Keratinocyte (primary cell): ENCODE measurements at regions not wholly inside any gene's neighbourhood (a gene's known extent, or its start where the extent isn't known, plus 50 kb on each side); places are given as distances from the start of the nearest gene placed in this dataset.

Experiments used
- DNase-seq: peaks from one replicate; pipeline ENCODE4 v3.0.0-alpha.2; 2011; ENCODE audit warnings: low read depth, missing footprints, low spot score
- FAIRE-seq: peaks from 2 replicates; lab custom pipeline; 2011; peaks lifted over from hg19 to GRCh38; lab: Jason Lieb, UNC
- H2AFZ ChIP-seq: 2 replicates; pipeline ENCODE4 v1.6.0; 2012; ENCODE audit warnings: low read length, control low read depth, inconsistent platforms; ENCODE audit not compliant: control insufficient read depth
- H3K27ac ChIP-seq: 2 replicates; pipeline ENCODE4 v1.5.1; 2011; ENCODE audit warnings: low read length; ENCODE audit not compliant: control insufficient read depth, insufficient read depth
- H3K27me3 ChIP-seq: 3 replicates; pipeline ENCODE4 v1.6.0; 2011; ENCODE audit warnings: low read length; ENCODE audit not compliant: control insufficient read depth, insufficient read depth; ENCODE audit errors: extremely low read depth
- H3K36me3 ChIP-seq, 2 experiments: 2 replicates in 1 of 2; 3 replicates in 1 of 2; pipeline ENCODE4 v1.5.1; 2011; ENCODE audit warnings: low read length in 2 of 2, mild to moderate bottlenecking in 1 of 2; ENCODE audit not compliant: control insufficient read depth in 2 of 2, insufficient read depth in 2 of 2; ENCODE audit errors: extremely low read depth in 1 of 2
- H3K4me1 ChIP-seq: 3 replicates; pipeline ENCODE4 v1.5.1; 2011; ENCODE audit warnings: low read length; ENCODE audit not compliant: control insufficient read depth, insufficient read depth; ENCODE audit errors: extremely low read depth
- H3K4me2 ChIP-seq: 3 replicates; pipeline ENCODE4 v1.6.0; 2011; ENCODE audit warnings: low read depth, low read length; ENCODE audit not compliant: control insufficient read depth, insufficient read depth; ENCODE audit errors: extremely low read depth
- H3K4me3 ChIP-seq, 3 experiments: fragments of 200-600 bp in 1 of 3; sonication (generic) in 1 of 3; 2 replicates in 2 of 3; 3 replicates in 1 of 3; pipeline ENCODE4 v1.5.1; 2011 to 2016; ENCODE audit warnings: low read length in 3 of 3, mild to moderate bottlenecking in 3 of 3, control low read depth in 2 of 3, inconsistent platforms in 1 of 3, low read depth in 1 of 3, mixed read lengths in 1 of 3, mixed run types in 1 of 3, moderate library complexity in 1 of 3; ENCODE audit not compliant: control insufficient read depth in 2 of 3, insufficient read depth in 2 of 3; ENCODE audit errors: extremely low read depth in 1 of 3
- H3K79me2 ChIP-seq: 2 replicates; pipeline ENCODE4 v1.6.0; 2012; ENCODE audit warnings: low read length; ENCODE audit not compliant: control insufficient read depth, insufficient read depth
- H3K9ac ChIP-seq: 3 replicates; pipeline ENCODE4 v1.6.0; 2011; ENCODE audit warnings: low read length; ENCODE audit not compliant: control insufficient read depth, insufficient read depth; ENCODE audit errors: extremely low read depth
- H3K9me1 ChIP-seq: 3 replicates; pipeline ENCODE4 v1.6.0; 2011; ENCODE audit warnings: low read length; ENCODE audit not compliant: control insufficient read depth, insufficient read depth; ENCODE audit errors: extremely low read depth
- H3K9me3 ChIP-seq: 2 replicates; pipeline ENCODE4 v1.5.1; 2012; ENCODE audit warnings: low read depth, low read length; ENCODE audit not compliant: control insufficient read depth
- H4K20me1 ChIP-seq: 3 replicates; pipeline ENCODE4 v1.6.0; 2011; ENCODE audit warnings: low read length; ENCODE audit not compliant: control insufficient read depth, insufficient read depth; ENCODE audit errors: extremely low read depth
- EZH2 ChIP-seq: IDR thresholded peaks from one replicate; pipeline ENCODE4 v1.6.1; 2012; ENCODE audit warnings: inconsistent platforms, mild to moderate bottlenecking, low read length, moderate library complexity
- dilution Hi-C: fragments of 300-500 bp; cut with MboI; formaldehyde crosslinking; loops from one replicate; pipeline ENCODE4 v1.7.0; 2020; ENCODE audit warnings: low sequenced_read_pairs; ENCODE audit not compliant: extremely low pct_ligation_motif_present
- TF ChIP-seq, protein P1 (sequence below), 3 experiments: IDR thresholded peaks in 1 of 3; conservative IDR thresholded peaks in 1 of 3; optimal IDR thresholded peaks in 1 of 3; 2 replicates in 2 of 3; 3 replicates in 1 of 3; pipeline versions ENCODE3 to v1.5.1; 2011; ENCODE audit warnings: low read length in 3 of 3, mild to moderate bottlenecking in 3 of 3, moderate library complexity in 2 of 3, control low read depth in 1 of 3, inconsistent platforms in 1 of 3; ENCODE audit not compliant: insufficient read depth in 2 of 3; ENCODE audit errors: extremely low read depth in 1 of 3

DNA sequence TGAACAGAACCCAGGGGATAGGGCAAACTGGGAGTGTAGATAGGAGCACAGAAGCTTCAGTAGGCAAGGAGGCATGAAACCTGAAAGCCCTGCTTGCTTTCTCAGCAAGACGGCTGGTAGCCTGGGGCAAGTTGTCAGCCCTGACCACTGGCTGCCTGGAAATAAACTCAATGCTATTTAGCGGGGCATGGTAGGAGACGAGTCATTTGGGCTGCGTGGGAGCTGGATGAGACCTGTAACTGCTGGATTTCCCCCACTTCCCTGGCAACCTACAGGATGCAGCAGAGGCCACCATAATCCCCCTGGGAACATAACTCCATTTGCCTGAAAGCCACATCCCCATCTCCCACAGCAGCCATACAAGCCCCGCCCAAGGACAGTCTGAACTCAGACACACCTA is 332.6 kb upstream of the TBX18 start:
- H3K4me3 ChIP-seq: no peak overlapping the region
- no peaks in the 10 kb centered on the region for H3K9me1 ChIP-seq
- no peaks in the 10 kb centered on the region for H3K27me3 ChIP-seq
- FAIRE-seq (no peak), DNase-seq (no peak)
- H3K4me2 ChIP-seq: no peak overlapping the region
- no peak overlapping the region for H2AFZ ChIP-seq
- no peak for TF ChIP-seq EZH2
- TF ChIP-seq, protein P1, sequence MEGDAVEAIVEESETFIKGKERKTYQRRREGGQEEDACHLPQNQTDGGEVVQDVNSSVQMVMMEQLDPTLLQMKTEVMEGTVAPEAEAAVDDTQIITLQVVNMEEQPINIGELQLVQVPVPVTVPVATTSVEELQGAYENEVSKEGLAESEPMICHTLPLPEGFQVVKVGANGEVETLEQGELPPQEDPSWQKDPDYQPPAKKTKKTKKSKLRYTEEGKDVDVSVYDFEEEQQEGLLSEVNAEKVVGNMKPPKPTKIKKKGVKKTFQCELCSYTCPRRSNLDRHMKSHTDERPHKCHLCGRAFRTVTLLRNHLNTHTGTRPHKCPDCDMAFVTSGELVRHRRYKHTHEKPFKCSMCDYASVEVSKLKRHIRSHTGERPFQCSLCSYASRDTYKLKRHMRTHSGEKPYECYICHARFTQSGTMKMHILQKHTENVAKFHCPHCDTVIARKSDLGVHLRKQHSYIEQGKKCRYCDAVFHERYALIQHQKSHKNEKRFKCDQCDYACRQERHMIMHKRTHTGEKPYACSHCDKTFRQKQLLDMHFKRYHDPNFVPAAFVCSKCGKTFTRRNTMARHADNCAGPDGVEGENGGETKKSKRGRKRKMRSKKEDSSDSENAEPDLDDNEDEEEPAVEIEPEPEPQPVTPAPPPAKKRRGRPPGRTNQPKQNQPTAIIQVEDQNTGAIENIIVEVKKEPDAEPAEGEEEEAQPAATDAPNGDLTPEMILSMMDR (optimal IDR thresholded peaks at IDR 0.05 in 1 of 3, IDR thresholded peaks at IDR 0.05 in 1 of 3, conservative IDR thresholded peaks at IDR 0.05 in 1 of 3; ENCODE audit: extremely low read depth in 1 of 3, insufficient read depth in 2 of 3, low read length in 3 of 3): no peak
- H3K9ac ChIP-seq: no peak overlapping the region
- H3K79me2 ChIP-seq: no peaks in the 10 kb centered on the region
- H4K20me1 ChIP-seq: no peaks in the 10 kb centered on the region
- H3K4me1 ChIP-seq: no peaks in the 10 kb centered on the region
- no peaks in the 10 kb centered on the region for H3K9me3 ChIP-seq
- dilution Hi-C loops: no loop called here
- H3K27ac ChIP-seq: no peak overlapping the region
- H3K36me3 ChIP-seq: no peaks in the 10 kb centered on the region

DNA sequence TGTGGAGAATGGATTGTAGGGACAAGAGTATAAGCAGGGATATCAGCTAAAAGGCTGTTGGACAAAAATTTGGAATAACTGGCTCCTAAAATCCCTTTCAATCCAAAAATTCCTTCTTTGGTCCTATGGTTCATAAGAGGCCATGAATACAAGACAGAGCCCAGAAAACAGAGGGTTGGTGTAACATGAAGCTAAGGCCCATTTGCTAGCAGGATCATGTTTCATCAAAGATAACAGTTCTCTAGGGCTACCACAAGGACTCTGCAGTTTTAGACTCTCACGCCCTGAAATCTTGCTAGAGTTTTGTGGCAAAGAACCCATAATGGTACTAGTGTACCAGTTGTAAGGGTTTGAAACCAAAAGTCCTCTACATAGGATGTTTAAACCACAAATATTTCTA is 327.8 kb upstream of the TBX18 start:
- Histone ChIP-seq H4K20me1 (no peaks in the 10 kb centered on the region), H3K4me2 (no peak overlapping the region), H3K9me3 (no peaks in the 10 kb centered on the region), H3K4me1 (no peaks in the 10 kb centered on the region), H3K27ac (no peak overlapping the region), H3K9ac (no peak overlapping the region), H3K79me2 (no peaks in the 10 kb centered on the region), H3K4me3 (no peak overlapping the region), H3K9me1 (no peaks in the 10 kb centered on the region), H3K36me3 (no peaks in the 10 kb centered on the region), H3K27me3 (no peaks in the 10 kb centered on the region), H2AFZ (no peak overlapping the region)
- dilution Hi-C loops: no loop called here
- TF ChIP-seq EZH2: no peak
- TF ChIP-seq, protein P1 (optimal IDR thresholded peaks at IDR 0.05 in 1 of 3, IDR thresholded peaks at IDR 0.05 in 1 of 3, conservative IDR thresholded peaks at IDR 0.05 in 1 of 3; ENCODE audit: extremely low read depth in 1 of 3, insufficient read depth in 2 of 3, low read length in 3 of 3): no peak
- DNase-seq (no peak), FAIRE-seq (no peak)
